D721Med (cell line): ENCODE measurements at regions not wholly inside any gene's neighbourhood (a gene's known extent, or its start where the extent isn't known, plus 50 kb on each side); places are given as distances from the start of the nearest gene placed in this dataset.

Experiments used
- DNase-seq: peaks from one replicate; pipeline ENCODE4 v3.0.0; 2011; ENCODE audit warnings: low spot score; ENCODE audit not compliant: insufficient read length
- FAIRE-seq: peaks from 2 replicates; lab custom pipeline; 2011; peaks lifted over from hg19 to GRCh38; lab: Jason Lieb, UNC
- CTCF ChIP-seq: IDR thresholded peaks from 2 replicates; pipeline ENCODE4 v1.5.1; 2012; ENCODE audit warnings: mild to moderate bottlenecking, control low read depth; ENCODE audit not compliant: insufficient read depth; ENCODE audit errors: missing control alignments

- FAIRE-seq (no peak), DNase-seq (no peak)
- no peak for TF ChIP-seq CTCF
Measured at GRCh38 chr3:102574355-102574754, 139.5 kb downstream of the ZPLD1 start.

- FAIRE-seq (no peak), DNase-seq (no peak)
- no peak for TF ChIP-seq CTCF
Measured at GRCh38 chr3:102576651-102577050, 141.8 kb downstream of the ZPLD1 start.

- no peak for TF ChIP-seq CTCF
- DNase-seq (no peak), FAIRE-seq (no peak)
Measured at GRCh38 chr3:102577082-102577789, 142.4 kb downstream of the ZPLD1 start.

GRCh38 chr3:102580760-102581159 is 145.9 kb downstream of the ZPLD1 start:
- no peak for TF ChIP-seq CTCF
- DNase-seq = no peak
- no peak for FAIRE-seq

- no peak for TF ChIP-seq CTCF
- DNase-seq (no peak), FAIRE-seq (no peak)
Measured at GRCh38 chr3:102586485-102586884, 151.7 kb downstream of the ZPLD1 start.

GRCh38 chr3:102593812-102594602 is 159.2 kb downstream of the ZPLD1 start:
- no peak for TF ChIP-seq CTCF
- FAIRE-seq (no peak), DNase-seq (no peak)

DNA sequence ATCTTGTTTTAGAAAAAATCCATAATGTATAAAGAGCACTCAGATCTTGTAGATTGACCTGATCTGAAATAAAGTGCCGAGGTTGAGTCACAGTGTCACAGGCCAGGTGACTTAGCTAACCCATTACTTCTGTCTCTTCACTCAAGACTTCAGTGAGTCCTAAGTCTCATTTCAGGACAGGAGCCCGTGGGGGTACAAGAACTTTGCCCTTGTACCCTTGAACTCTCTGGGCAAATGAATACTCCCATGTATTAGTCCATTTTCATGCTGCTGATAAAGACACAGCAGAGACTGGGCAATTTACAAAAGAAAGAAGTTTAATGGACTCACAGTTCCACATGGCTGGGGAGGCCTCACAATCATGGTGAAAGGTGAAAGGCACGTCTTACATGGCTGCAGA is 160.2 kb downstream of the ZPLD1 start:
- FAIRE-seq = no peak
- TF ChIP-seq CTCF = no peak
- DNase-seq = no peak
